ENCODE measurements at regions not wholly inside any gene's neighbourhood (a gene's known extent, or its start where the extent isn't known, plus 50 kb on each side); places are given as distances from the start of the nearest gene placed in this dataset.

DNA sequence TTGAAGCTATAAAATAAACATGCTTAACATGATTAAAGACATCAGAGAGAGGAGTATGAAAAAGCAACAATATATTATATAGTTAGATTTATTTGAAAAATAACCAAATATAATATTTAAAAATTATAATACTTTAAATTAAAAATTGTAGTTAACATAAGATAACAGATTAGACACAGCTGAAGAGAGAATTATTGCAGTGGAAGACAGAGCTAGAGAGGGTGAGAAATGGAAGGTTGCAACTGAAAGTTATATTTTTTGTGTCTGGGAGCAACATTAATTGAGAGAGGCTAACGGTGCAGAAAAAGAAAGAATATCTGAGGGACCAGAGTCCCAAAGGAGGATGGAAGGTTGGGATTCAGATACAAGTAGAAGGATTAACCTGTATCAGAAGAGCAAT lies 548.9 kb upstream of the FZD8 start:
- no peak for FAIRE-seq

DNA sequence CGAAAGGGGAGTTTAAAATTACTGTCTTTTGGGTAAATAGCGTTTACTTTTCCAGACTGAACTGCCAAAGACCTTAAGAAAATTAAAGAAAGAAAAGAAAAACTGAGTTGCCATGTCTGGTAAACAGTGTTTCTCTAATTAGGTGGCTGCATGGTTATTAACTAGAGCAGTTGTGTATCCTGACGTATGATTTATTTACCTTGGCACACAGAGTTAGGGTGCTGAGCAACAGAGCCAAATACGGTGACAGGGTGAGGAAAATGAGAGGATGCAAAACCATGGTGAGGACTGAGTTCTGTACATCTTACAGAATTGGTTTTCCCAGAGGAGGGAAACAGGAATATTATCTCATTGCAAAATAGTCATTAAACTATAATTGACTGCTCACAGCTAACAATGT lies 546.4 kb upstream of the FZD8 start:
- FAIRE-seq = no peak

DNA sequence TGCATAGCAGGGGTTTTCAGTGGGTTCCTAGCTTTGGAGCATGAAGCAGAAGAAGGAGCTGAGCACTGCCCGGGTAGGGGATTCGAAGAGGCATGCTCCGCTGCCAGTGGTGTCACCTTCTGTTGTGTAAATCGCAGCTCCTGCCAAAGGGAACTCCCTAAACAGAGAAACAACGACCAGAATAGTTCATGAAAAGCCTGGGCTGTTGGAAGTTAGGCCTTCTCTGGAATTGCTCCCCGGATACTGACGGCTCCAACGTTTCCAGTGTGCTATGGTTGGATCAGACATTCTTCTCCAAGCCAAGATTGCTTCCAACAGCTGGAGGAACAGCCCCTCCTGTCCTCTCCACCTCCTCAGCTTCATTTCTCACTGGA lies 546.0 kb upstream of the FZD8 start:
- FAIRE-seq = no peak

DNA sequence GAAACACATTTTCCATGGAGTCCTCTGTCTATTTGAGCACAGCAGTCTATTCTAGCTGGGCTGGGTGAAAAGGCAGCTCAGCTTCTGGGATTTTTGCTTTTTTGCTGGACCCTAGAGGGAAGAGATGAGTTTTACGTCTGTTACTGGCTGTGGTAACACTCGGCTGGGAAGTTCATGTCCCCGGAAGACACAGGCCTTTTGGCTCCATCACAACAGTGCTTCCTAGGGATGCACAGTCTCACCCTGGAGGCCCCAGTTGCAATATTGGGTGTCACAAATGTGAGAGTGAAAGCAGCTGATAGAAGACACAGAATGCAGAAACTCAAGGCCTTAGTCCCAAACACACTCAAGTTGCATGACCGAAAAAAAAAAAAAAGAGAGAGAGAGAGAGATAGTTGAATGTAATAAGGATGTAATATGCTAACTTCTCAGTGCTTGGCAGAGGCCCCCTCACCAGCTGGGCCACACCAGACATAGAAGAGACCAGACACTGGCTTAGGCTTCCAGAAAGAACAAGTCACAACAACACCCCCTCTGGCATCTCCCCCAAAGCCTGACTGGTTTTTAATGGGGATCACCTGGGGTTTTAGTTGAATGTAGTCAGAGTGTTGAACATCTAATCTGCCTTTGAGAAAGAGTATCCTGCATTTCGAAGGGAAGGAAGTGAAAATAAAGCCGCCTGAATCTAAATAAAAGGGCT lies 545.4 kb upstream of the FZD8 start:
- FAIRE-seq = no peak

DNA sequence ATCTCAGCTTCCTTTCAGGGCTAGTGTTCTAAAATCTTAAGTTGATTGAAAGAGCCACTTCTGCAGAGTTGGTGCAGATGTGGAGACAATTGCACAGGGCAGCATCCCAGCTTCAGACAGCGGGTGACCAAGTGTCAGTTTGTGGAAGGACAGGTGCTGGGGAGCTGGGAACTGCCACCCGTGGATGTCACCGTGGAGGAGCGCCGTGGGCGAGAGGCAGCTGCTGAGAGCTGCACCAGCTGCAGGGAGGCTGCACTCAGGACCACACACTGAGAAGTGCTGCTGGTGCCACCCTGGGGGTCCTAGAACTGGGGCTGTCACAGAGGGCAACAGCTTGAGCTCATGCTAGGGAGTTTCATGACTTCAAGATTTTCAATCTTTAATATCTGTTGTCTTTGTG lies 543.0 kb upstream of the FZD8 start:
- no peak for FAIRE-seq

DNA sequence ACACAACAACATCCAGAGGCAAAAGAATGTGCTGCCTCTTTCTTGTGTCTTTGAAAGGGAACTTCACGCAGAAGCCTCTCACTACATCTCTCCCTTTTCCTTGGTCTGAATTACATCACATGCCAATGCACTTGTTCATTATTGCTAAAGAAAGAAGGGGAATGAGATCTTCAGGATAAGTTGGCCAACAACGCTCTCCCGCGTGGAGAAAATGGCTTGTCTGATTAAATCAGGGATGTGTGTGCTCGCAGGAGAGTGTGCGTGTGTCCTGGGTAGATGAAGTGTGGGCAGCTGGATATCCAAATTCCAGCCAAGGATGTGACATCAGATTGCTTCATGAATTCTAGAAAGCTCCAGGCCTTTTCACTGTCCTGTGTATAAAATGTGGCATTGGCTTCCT lies 541.6 kb upstream of the FZD8 start:
- no peak for FAIRE-seq

DNA sequence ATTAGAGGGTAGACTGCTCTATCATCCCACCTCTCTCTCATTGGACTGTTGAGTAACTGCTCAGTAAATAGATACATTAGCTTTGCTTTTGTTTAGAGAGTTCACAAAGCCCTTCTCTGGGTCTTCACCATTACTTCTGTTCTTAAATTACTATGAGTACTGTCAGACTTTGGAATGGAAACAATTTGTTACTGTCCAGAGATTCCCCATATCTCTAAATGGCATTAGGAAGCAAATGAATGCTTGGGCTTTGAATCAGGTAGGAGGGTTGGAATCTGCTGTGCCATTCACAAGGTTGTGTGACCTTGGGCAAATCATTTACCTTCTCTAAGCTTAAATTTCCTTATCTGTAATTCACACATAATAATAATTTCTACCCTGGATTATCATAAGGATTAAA lies 541.0 kb upstream of the FZD8 start:
- no peak for FAIRE-seq

DNA sequence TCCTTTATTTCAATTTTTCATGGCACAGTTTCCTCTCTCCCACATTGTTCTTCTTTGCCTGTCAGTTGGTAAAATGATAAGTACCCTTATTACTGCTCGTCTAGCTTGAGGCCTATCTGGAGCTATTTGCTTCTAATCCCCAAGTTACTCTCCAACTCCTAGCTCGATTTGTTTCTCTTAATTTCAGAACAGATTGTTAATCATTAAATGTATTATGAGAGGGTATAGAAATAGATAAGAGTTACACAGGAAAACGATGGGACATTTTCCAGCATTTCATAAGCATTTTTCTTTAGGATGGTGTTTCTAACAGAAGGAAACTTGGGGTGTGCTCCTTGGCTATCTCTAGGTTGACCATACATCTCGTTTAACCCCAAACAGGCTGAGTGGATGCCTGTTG lies 540.5 kb upstream of the FZD8 start:
- no peak for FAIRE-seq

DNA sequence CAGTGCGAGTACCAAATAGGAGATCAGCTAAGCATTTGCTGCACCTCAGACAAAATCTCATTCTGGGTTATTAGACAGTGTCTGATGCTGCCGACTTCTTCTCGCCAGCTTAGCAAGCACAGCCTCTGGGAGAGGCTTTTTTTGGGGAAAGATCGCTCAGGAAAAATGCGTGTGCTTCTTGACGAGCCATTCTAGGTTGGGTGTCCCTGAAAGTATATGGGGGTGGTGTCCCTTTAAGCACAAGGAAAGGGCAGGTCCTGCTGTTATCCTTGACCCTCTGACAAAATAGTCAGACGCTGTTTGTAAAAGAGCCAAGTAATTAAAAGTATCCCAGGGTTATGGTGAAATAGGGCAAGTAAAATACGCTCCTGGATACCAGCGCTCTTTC lies 540.1 kb upstream of the FZD8 start:
- FAIRE-seq = no peak

DNA sequence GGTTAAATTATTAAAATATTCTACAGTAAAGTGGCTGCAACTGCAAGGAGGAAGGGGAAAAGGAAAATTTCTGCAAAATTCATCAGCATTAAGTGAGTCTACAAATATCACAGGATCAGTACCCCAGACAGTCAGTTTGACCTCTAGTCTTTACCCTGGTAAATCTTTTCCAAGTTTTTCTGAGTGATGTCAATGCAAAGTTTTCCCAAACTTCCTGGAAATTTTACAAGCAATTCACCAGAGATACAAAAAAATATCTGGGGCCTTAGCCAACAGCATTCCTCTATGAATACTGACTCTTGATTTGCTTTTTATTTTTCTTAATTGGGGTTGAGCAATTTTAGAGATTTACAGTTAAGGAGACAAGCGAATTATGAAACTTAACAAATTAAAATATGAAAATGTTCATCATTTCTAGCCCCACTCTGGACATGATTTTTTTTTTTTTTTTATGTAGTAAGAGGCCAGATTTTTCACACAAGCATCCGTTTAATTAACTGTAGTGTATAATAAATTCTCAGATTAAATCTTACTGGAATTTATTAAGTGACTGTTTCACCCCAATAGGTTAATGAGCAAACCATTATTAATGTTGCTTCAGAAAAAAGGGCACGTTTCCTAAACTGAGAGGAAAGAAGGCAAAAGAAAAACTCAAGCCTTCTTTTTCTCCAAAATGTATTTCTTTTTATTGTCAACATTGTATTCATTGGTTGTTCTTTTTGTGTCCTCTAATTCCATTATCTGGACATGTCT lies 539.5 kb upstream of the FZD8 start:
- peak; percentile 41 for FAIRE-seq

DNA sequence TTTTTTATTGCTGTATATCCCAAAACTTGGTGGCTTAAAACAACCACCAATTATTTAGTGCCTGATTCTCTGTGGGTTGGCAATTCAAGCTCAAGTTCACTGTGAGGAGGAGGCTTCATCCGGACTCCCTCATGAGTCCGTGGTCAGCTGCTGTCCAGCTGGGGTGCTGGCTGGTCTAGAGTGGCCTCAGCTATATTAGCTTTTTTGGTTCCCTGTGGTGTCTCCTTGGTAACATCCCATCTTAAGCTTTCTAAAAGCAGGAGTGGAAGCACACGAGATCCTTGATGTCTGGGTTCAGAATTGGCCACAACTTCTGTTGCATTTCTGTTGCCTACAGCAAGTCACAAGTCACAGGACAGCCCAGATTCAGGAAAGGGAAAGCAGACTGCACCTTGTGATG lies 536.5 kb upstream of the FZD8 start:
- no peak for FAIRE-seq

DNA sequence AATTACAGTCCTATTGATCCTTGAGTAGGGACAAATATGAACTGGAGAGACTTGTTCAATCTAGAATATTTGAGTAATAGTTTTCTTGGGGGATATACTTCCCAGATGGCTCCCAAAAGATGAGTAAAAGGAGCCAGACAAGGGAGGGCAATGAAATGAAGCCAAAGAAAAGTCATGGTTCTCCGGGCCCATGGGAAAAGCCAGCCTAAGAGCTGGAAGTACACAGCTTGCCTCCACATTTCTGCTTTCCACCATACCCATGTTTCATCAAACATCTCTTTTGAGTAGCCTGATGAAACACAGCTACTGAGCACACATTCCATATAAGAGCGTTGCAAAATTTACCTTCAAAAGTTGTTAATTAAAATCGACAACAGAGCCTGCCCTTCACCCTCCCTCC lies 535.0 kb upstream of the FZD8 start:
- no peak for FAIRE-seq

DNA sequence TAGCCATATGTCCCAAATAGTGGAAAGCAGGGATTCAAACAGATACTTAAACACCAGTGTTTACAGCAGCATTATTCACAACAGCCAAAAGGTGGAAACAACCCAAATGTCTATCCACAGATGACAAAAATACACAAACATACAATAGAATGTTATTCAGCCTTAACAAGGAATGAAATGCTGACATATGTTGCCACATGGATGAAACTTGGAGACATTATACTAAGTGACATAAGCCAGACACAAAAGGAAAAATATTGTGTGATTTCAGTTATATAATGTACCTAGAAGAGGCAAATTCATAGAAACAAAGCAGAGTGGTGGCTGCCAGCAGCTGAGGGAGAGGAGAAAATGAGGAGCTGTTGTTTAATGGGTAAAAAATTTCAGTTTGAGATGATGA lies 533.9 kb upstream of the FZD8 start:
- FAIRE-seq = no peak

DNA sequence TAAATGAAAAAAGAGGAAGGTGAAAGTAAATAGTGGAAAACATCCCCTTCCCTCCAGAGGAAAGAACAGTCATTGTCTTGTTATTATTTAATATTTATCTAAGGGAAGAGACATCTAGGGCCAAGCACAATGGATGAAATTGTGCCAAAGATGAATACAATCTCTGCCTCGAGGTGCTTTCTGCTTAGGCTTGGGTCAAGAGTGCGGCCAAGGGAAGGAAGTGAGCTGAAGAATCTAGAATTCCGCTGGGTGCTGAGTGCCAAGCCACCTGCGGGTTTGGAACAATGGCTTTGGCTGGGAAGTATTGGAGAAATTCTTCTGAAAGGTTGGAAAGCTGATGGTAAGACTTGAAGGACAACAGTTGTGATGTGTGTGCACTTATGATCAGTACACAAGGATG lies 531.3 kb upstream of the FZD8 start:
- no peak for FAIRE-seq

DNA sequence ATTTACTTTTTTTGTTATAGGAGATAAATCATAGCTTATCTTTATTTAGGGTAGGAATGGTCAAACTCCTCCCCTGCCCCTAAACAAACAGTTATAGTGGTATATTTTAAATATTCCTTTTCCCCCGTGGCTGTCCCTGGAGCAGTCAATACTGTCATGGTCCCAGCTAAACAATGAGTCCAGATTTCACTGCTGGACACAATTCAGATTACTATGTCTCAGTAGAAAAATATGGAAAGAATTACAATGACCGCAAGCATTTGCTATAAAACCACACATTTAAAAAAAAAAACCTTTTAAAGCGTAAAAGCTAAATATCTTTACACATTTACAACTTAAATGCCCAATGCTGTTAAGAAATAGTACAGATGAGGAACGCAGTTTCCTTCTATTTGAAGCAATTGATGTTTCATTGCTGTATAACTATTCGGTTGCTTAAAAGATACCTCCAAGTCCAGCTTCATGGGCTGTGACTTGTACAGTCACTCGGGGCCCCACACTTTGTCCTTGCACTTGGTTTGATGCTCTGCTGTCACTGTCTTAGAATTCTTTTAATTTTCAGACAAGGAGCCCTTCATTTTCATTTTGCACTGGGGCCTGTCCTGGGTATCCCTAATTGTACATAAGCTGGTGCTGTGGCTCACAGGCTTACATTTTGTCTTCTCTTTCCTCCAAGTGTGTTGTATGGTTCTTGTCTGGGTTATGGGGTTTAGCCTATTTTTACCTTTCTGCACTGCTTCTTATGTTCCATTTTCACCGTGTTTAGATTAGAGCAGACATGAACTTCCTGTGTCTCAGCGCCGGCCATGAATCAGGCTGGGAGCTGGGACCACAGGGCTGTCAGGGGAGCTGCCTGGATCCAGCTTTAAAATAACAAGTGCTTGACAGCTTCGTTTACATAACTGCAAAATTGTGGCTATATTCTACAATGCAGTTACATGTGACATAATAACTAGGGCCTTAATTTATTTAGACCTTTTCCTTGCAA lies 530.2 kb upstream of the FZD8 start:
- no peak for FAIRE-seq

DNA sequence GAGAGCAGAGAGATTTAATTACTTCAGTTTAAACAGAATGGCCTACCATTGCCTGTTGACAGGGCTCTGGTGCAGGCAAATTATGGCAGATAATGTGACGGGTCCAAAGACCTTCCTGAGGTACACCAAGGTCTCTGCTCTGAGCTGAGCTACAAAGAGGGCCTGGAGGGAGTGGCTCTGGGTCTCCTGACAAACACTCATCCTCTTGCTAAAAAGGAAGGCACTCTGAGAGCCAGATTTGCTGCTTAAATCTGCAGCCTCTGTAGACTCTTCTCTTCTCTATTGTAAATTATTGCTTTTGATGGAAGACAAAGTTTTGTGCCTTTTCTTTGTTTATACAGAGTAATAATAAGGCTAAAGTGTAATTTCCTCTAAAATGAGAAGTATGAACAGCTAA lies 529.5 kb upstream of the FZD8 start:
- FAIRE-seq = no peak

DNA sequence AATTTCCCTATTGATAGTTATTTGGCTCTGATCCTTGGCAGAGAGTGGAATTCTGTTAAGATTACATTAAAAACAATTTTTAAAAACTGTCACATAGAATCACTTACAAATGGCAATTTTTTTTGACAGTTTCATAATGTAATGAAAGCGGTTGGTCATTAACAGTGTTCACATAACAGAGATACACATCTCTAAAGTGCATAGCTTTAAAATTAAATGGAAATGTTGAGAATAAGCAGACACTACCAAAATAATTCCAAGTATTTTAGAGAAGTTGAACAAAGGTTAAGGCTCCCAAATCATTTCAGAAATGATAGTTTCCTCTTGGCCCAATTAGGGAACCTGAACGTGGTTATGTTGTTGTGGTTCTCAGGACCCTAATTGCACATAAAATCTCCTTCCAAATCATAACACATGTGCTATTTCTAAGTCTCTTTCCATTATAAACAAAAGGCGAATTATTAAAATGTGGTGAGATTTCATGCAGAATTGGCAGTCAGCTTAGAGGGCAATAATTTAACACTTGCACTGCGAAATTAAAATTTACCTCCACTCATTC lies 528.9 kb upstream of the FZD8 start:
- FAIRE-seq = no peak

DNA sequence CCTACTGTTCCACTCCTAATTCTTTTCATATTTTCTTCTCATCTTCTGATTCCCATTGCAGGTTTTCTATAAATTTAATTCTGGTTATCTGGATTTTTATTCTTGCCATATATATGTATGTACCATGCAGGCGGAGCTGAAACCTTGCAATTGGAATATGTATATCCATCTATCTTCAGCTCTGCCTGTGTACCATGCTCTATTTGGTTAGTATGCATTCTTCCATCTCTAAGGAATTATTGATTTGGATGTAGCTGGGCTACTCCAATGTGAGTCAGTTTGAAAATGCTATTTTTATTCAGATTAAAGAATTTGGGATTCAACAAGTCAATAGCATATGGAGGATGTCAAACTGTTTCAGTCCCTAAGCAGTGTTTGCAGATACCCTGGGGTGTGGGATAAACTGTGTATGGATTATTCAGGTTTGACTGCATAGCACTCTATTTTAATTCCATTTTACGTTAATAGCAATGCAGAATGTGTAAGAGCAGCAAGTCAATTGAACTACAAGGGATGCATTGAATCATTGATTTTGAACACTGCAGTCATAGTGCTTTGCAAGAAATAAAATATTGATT lies 528.1 kb upstream of the FZD8 start:
- no peak for FAIRE-seq

DNA sequence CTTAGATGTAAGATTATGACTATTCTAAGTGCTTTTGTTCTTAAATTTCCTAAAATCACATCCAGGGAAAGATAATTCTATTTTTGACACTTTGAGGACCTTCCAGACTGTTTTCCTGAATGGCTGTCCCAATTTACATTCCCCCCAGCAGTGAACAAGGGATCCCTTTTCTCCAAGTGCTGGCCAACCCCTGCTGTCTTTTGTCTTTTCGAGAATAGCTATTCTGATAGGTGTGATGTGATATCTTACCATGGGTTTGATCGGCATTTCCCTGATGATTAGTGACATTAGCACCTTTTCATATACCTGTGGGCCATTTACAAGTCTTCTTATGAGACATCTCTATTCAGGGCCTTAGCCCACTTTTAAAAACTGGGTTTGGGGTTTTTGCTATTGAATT lies 526.7 kb upstream of the FZD8 start:
- no peak for FAIRE-seq

DNA sequence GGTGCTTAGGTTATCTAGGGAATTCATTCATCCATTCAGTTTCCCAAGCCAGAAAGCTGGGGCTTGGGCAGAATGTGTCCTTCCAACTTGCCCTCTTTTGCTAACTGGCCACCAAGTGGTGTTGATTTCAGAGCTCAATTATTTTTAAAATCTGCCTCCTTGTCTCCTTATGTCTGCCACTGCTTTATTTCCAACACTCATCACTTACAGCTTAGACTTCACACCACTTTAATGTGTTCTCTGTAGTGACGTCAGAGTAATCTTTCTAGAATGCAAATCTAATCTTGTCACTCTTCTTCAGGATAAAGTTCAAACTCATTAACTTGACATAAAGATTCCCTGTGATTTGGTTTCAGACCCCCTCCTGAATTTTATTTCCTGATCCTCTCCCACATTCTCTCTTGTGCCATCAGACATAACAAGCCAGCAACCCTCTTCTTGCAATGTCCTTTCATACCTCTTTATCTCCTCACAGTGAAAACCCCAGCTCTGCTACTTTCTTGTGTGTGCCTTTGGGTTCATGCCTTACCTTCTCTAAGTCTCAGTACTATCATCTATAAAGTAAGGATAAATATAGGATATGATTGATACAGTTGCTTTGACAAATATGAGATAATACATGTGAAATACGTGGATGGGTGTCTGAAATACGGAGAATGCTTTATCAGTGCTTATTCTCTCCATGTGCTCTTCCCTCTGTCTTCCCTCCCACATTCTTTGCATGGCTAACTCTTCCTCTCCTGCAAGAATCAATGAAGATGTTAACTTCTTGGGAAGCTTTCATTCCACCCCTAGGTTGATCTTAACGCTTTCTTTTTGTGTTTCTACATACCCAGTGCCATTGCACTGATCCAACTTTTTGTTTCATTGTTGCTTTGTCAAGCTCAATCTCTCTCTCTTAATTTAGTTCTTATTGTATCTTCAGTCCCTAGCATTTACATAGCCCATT lies 522.7 kb upstream of the FZD8 start:
- no peak for FAIRE-seq

DNA sequence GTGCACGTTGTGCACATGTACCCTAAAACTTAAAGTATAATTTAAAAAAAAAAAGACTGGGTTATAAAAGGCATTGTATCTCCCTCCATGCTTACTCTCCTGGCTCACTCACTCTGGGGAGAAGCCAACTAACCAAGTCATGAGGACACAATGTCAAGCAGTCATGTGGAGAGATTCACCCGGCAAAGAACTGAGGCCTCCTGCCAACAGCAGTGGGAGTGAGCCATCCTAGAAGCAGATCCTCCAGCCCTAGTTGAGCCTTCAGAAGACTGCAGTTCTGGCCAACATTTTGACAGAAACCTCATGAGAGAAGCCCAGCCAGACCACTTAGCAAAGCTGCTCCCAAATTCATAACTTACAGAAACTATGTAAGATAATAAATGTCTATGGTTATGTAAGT lies 521.7 kb upstream of the FZD8 start:
- FAIRE-seq = no peak

DNA sequence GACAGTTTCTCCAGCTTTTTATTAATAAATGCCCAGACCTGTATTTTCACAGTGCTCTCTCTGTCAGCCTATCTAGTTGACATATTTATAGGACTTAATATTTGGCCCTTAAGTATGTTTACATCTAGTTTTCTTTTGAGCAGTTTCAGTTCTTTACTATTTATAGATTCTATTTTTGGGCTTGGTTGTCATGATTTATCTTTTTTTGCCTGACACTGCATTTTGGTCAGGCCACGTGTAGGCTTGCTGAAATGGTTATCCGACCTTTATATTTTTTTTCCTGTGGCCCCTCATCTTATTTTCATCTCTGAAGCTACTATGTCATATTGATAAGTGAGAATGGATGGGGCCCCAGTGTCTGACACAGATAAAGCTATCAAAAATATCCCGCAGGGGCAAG lies 515.4 kb upstream of the FZD8 start:
- no peak for FAIRE-seq

Measured in endometrium (tissue), 2 donors.